GM13976 (cell line): ENCODE measurements at regions not wholly inside any gene's neighbourhood (a gene's known extent, or its start where the extent isn't known, plus 50 kb on each side); places are given as distances from the start of the nearest gene placed in this dataset.
"Not testable (repeated sequence)": the region's sequence is repeated elsewhere in the genome, so short reads cannot be mapped to it uniquely, and the experiment has no call there.

Experiments used
- DNase-seq: peaks from one replicate; pipeline ENCODE4 v3.0.0; 2012; ENCODE audit warnings: low spot score
- CTCF ChIP-seq: IDR thresholded peaks from 2 replicates; pipeline ENCODE4 v1.5.1; 2012; ENCODE audit warnings: borderline replicate concordance, mild to moderate bottlenecking; ENCODE audit not compliant: insufficient read depth; ENCODE audit errors: extremely low read depth, missing control alignments, control extremely low read depth
- in situ Hi-C: fragments of 300-500 bp; cut with MboI; formaldehyde crosslinking; loops from one replicate; pipeline ENCODE4 v1.12.0; 2022; ENCODE audit warnings: low sequenced_read_pairs, mixed read lengths, inconsistent platforms; ENCODE audit not compliant: unreplicated experiment

GRCh38 chrX:84830836-84831235 is 172.8 kb upstream of the APOOL start:
- in situ Hi-C loops, result no loop called here
- DNase-seq, result no peak
- no peak for TF ChIP-seq CTCF

- in situ Hi-C loops, DNase-seq: not testable (repeated sequence)
Measured at GRCh38 chrX:84846541-84846940, 157.1 kb upstream of the APOOL start.

GRCh38 chrX:84851183-84851582 is 152.5 kb upstream of the APOOL start:
- in situ Hi-C loops, DNase-seq: not testable (repeated sequence)

GRCh38 chrX:84856791-84857190 is 146.9 kb upstream of the APOOL start:
- in situ Hi-C loops, DNase-seq: not testable (repeated sequence)

GRCh38 chrX:84858771-84859170 is 144.9 kb upstream of the APOOL start:
- in situ Hi-C loops, DNase-seq: not testable (repeated sequence)

GRCh38 chrX:84865113-84865512 is 138.6 kb upstream of the APOOL start:
- in situ Hi-C loops, result no loop called here
- DNase-seq, result no peak
- TF ChIP-seq CTCF, result no peak

GRCh38 chrX:84870281-84870680 is 133.4 kb upstream of the APOOL start:
- DNase-seq, in situ Hi-C loops: not testable (repeated sequence)

- DNase-seq, result not testable (repeated sequence)
Measured at GRCh38 chrX:84872160-84872771, 131.4 kb upstream of the APOOL start.

GRCh38 chrX:84873176-84873575 is 130.5 kb upstream of the APOOL start:
- in situ Hi-C loops, result no loop called here
- no peak for DNase-seq
- no peak for TF ChIP-seq CTCF

More at GRCh38 chrX:84872160-84872771, 131.4 kb upstream of the APOOL start:
- in situ Hi-C loops, result not testable (repeated sequence)

GRCh38 chrX:84876876-84877275 is 126.8 kb upstream of the APOOL start:
- in situ Hi-C loops, result no loop called here
- DNase-seq, result no peak
- TF ChIP-seq CTCF, result no peak
